IMR-90 (cell line): ENCODE measurements at regions not wholly inside any gene's neighbourhood (a gene's known extent, or its start where the extent isn't known, plus 50 kb on each side); places are given as distances from the start of the nearest gene placed in this dataset.

Experiments used
- ATAC-seq: fragments of 200-7000 bp; cut with Tn5 transposase; 2 replicates; pipeline ENCODE4 v1.9.1; 2020; ENCODE audit warnings: low read depth, mild to moderate bottlenecking, moderate library complexity
- BruUV-seq: library from RNA; stranded (reverse); fragments of 400-500 nt; replicated peaks from 2 replicates; lab custom pipeline; 2021; lab: Mats Ljungman, UMichigan
- CTCF ChIA-PET: fragments of 300-600 bp; formaldehyde crosslinking; extraction: SDS; loops from one replicate; lab custom pipeline; 2021; ENCODE audit warnings: antibody characterized with exemption; lab: Yijun Ruan, JAX
- POLR2A ChIA-PET: fragments of 300-600 bp; sonication (Branson Sonifier 250); formaldehyde crosslinking; loops from one replicate; lab custom pipeline; 2022; ENCODE audit warnings: antibody characterized with exemption; ENCODE audit not compliant: unreplicated experiment; lab: Charles Lee
- DNase-seq: peaks from one replicate; pipeline ENCODE4 v3.0.0; 2013
- H2AFZ ChIP-seq: replicated peaks from 2 replicates; pipeline ENCODE3; 2013; ENCODE audit warnings: low read length, mild to moderate bottlenecking; ENCODE audit not compliant: poor library complexity
- H2AK5ac ChIP-seq: 2 replicates; pipeline ENCODE4 v1.6.1; 2013; ENCODE audit warnings: low read depth, low read length, inconsistent platforms
- H2AK9ac ChIP-seq: replicated peaks from 2 replicates; pipeline ENCODE3; 2013; ENCODE audit warnings: mild to moderate bottlenecking, low read depth, low read length, moderate library complexity; ENCODE audit not compliant: poor library complexity
- H2BK120ac ChIP-seq: 2 replicates; pipeline ENCODE4 v1.6.1; 2013; ENCODE audit warnings: low read depth, low read length, inconsistent platforms
- H2BK15ac ChIP-seq: 3 replicates; pipeline ENCODE4 v1.6.1; 2013; ENCODE audit warnings: low read depth, low read length, inconsistent platforms
- H2BK20ac ChIP-seq: 2 replicates; pipeline ENCODE4 v1.6.1; 2013; ENCODE audit warnings: low read depth, mild to moderate bottlenecking, inconsistent platforms, low read length, moderate library complexity
- H2BK5ac ChIP-seq: 2 replicates; pipeline ENCODE4 v1.6.1; 2013; ENCODE audit warnings: mild to moderate bottlenecking, low read depth, low read length, inconsistent platforms; ENCODE audit not compliant: poor library complexity, severe bottlenecking
- H3K14ac ChIP-seq: replicated peaks from 2 replicates; pipeline ENCODE4 v1.6.1; 2013; ENCODE audit warnings: low read depth, low read length, inconsistent platforms
- H3K18ac ChIP-seq: 2 replicates; pipeline ENCODE4 v1.6.1; 2013; ENCODE audit warnings: low read depth, low read length, control low read depth
- H3K23ac ChIP-seq: 2 replicates; pipeline ENCODE4 v1.6.1; 2013; ENCODE audit warnings: low read depth, low read length, inconsistent platforms
- H3K27ac ChIP-seq: 2 replicates; pipeline ENCODE4 v1.5.1; 2013; ENCODE audit warnings: mild to moderate bottlenecking, control low read depth, low read length; ENCODE audit not compliant: insufficient read depth
- H3K27me3 ChIP-seq: 2 replicates; pipeline ENCODE4 v1.6.1; 2013; ENCODE audit warnings: low read length; ENCODE audit not compliant: control insufficient read depth, insufficient read depth
- H3K36me3 ChIP-seq: 2 replicates; pipeline ENCODE4 v1.6.1; 2013; ENCODE audit warnings: low read length, mixed read lengths; ENCODE audit not compliant: control insufficient read depth, insufficient read depth
- H3K4ac ChIP-seq: 2 replicates; pipeline ENCODE4 v1.6.1; 2013; ENCODE audit warnings: low read depth, low read length, inconsistent platforms
- H3K4me1 ChIP-seq: 2 replicates; pipeline ENCODE4 v1.6.1; 2013; ENCODE audit warnings: low read length, mixed read lengths; ENCODE audit not compliant: control insufficient read depth, insufficient read depth
- H3K4me2 ChIP-seq: 2 replicates; pipeline ENCODE4 v1.6.1; 2013; ENCODE audit warnings: low read depth, mild to moderate bottlenecking, control low read depth, low read length, moderate library complexity
- H3K4me3 ChIP-seq: 2 replicates; pipeline ENCODE4 v1.5.1; 2013; ENCODE audit warnings: low read depth, mild to moderate bottlenecking, control low read depth, low read length, moderate library complexity; ENCODE audit not compliant: insufficient read depth
- H3K56ac ChIP-seq: 2 replicates; pipeline ENCODE4 v1.6.1; 2013; ENCODE audit warnings: low read length, inconsistent platforms; ENCODE audit not compliant: insufficient read depth; ENCODE audit errors: extremely low read depth
- H3K79me1 ChIP-seq, 2 experiments: 2 replicates each; pipeline ENCODE4 v1.6.1; 2013; ENCODE audit warnings: low read length in 2 of 2, inconsistent platforms in 1 of 2, low read depth in 1 of 2
- H3K9ac ChIP-seq: 2 replicates; pipeline ENCODE4 v1.6.1; 2013; ENCODE audit warnings: low read depth, low read length, control low read depth
- H3K9me1 ChIP-seq: 2 replicates; pipeline ENCODE4 v1.6.1; 2013; ENCODE audit warnings: low read length, inconsistent platforms; ENCODE audit not compliant: insufficient read depth
- H3K9me3 ChIP-seq: 2 replicates; pipeline ENCODE4 v1.6.1; 2013; ENCODE audit warnings: low read length; ENCODE audit not compliant: control insufficient read depth, insufficient read depth
- H4K20me1 ChIP-seq: 2 replicates; pipeline ENCODE4 v1.6.1; 2013; ENCODE audit warnings: low read length, inconsistent platforms; ENCODE audit not compliant: insufficient read depth
- H4K5ac ChIP-seq: 2 replicates; pipeline ENCODE4 v1.6.1; 2013; ENCODE audit warnings: mild to moderate bottlenecking, low read depth, low read length, control low read depth
- H4K8ac ChIP-seq, 2 experiments: 2 replicates each; pipeline ENCODE4 v1.6.1; 2013; ENCODE audit warnings: low read depth in 2 of 2, low read length in 2 of 2, control low read depth in 1 of 2, inconsistent platforms in 1 of 2
- H4K91ac ChIP-seq: 2 replicates; pipeline ENCODE4 v1.6.1; 2013; ENCODE audit warnings: low read depth, low read length, inconsistent platforms; ENCODE audit not compliant: insufficient read depth
- BHLHE40 ChIP-seq: fragments of 150-350 bp; IDR thresholded peaks from 2 replicates; pipeline ENCODE4 v1.6.1; 2016; ENCODE audit warnings: mild to moderate bottlenecking, low read depth, low read length
- CEBPB ChIP-seq: IDR thresholded peaks from 2 replicates; pipeline ENCODE4 v1.6.1; 2012; ENCODE audit warnings: low read depth, low read length, improper control_type of control experiment
- CHD1 ChIP-seq: IDR thresholded peaks from 2 replicates; pipeline ENCODE4 v1.6.1; 2012; ENCODE audit warnings: low read depth, low read length, improper control_type of control experiment
- CTCF ChIP-seq: conservative IDR thresholded peaks from 2 replicates; pipeline ENCODE4 v1.5.1; 2012; ENCODE audit warnings: mild to moderate bottlenecking, low read depth, low read length, improper control_type of control experiment
- ELK1 ChIP-seq: fragments of 150-350 bp; IDR thresholded peaks from 2 replicates; pipeline ENCODE4 v1.6.1; 2016; ENCODE audit warnings: low read depth, mild to moderate bottlenecking, low read length, moderate library complexity, borderline replicate concordance
- FOS ChIP-seq: fragments of 150-350 bp; IDR thresholded peaks from 2 replicates; pipeline ENCODE4 v1.6.1; 2016; ENCODE audit warnings: low read depth, low read length
- MAFK ChIP-seq: IDR thresholded peaks from 2 replicates; pipeline ENCODE4 v1.6.1; 2012; ENCODE audit warnings: low read depth, low read length, improper control_type of control experiment
- MAZ ChIP-seq: IDR thresholded peaks from 2 replicates; pipeline ENCODE4 v1.6.1; 2012; ENCODE audit warnings: low read depth, mild to moderate bottlenecking, low read length, improper control_type of control experiment, moderate library complexity, borderline replicate concordance
- MXI1 ChIP-seq: IDR thresholded peaks from 2 replicates; pipeline ENCODE4 v1.6.1; 2012; ENCODE audit warnings: low read depth, mild to moderate bottlenecking, low read length, moderate library complexity, borderline replicate concordance
- NFE2L2 ChIP-seq: fragments of 150-350 bp; IDR thresholded peaks from 2 replicates; pipeline ENCODE4 v1.6.1; 2016; ENCODE audit warnings: low read depth, mild to moderate bottlenecking, low read length
- POLR2A ChIP-seq: IDR thresholded peaks from 2 replicates; pipeline ENCODE4 v1.6.1; 2012; ENCODE audit warnings: mild to moderate bottlenecking, low read depth, low read length
- RAD21 ChIP-seq: IDR thresholded peaks from 2 replicates; pipeline ENCODE4 v1.6.1; 2012; ENCODE audit warnings: low read length, improper control_type of control experiment
- RCOR1 ChIP-seq: IDR thresholded peaks from 2 replicates; pipeline ENCODE4 v1.6.1; 2012; ENCODE audit warnings: mild to moderate bottlenecking, low read length, improper control_type of control experiment; ENCODE audit not compliant: insufficient replicate concordance
- RFX5 ChIP-seq: IDR thresholded peaks from 2 replicates; pipeline ENCODE4 v1.8.0; 2012; ENCODE audit warnings: low read depth, mild to moderate bottlenecking, low read length, moderate library complexity
- SMC3 ChIP-seq: fragments of 150-350 bp; IDR thresholded peaks from 2 replicates; pipeline ENCODE4 v1.6.1; 2016; ENCODE audit warnings: low read depth, mild to moderate bottlenecking, antibody characterized with exemption, low read length, moderate library complexity
- USF2 ChIP-seq: fragments of 150-350 bp; IDR thresholded peaks from 2 replicates; pipeline ENCODE4 v1.6.1; 2017; ENCODE audit warnings: mild to moderate bottlenecking, antibody characterized with exemption, low read length, low read depth
- WGBS, 2 experiments: methylation state at CpG; one replicate each; pipeline versions ENCODE4 v1.1.5 to v1.1.7; 2013; ENCODE audit warnings: missing lambda C conversion rate in 2 of 2; ENCODE audit not compliant: insufficient read length in 1 of 2; ENCODE audit errors: extremely low coverage in 2 of 2; 5-methylcytosine and 5-hydroxymethylcytosine counted together
- dilution Hi-C: fragments of 300-500 bp; cut with HindIII; formaldehyde crosslinking; loops from one replicate; pipeline ENCODE4 v1.14.3; 2018; ENCODE audit warnings: low sequenced_read_pairs; ENCODE audit not compliant: unreplicated experiment
- in situ Hi-C: fragments of 300-500 bp; cut with MboI; formaldehyde crosslinking; loops from 3 replicates; pipeline ENCODE4 v1.14.3; 2019; ENCODE audit warnings: low sequenced_read_pairs, inconsistent platforms, mixed read lengths
- intact Hi-C: fragments of 100-400 bp; cut with micrococcal nuclease; formaldehyde crosslinking; loops from 2 replicates; pipeline ENCODE4 v1.10.0; 2022

GRCh38 chr9:80926611-80927010 is 762.7 kb downstream of the TLE1 start:
- no peak overlapping the region for H4K5ac ChIP-seq
- H2BK120ac ChIP-seq, result no peak overlapping the region
- no peak overlapping the region for H2BK20ac ChIP-seq
- H3K36me3 ChIP-seq, result no peaks in the 10 kb centered on the region
- no peak overlapping the region for H3K9ac ChIP-seq
- no peak overlapping the region for H3K56ac ChIP-seq
- no peak overlapping the region for H3K23ac ChIP-seq
- H3K14ac ChIP-seq, result no peak overlapping the region
- H3K27me3 ChIP-seq, result no peaks in the 10 kb centered on the region
- intact Hi-C loops (no loop called here), in situ Hi-C loops (no loop called here), dilution Hi-C loops (no loop called here)
- no peak for DNase-seq
- no peak overlapping the region for H3K18ac ChIP-seq
- TF ChIP-seq RCOR1, result no peak
- no peak for TF ChIP-seq RFX5
- no peak for TF ChIP-seq CTCF
- no peak for TF ChIP-seq CEBPB
- TF ChIP-seq SMC3, result no peak
- TF ChIP-seq BHLHE40, result no peak
- TF ChIP-seq NFE2L2, result no peak
- no peak for TF ChIP-seq RAD21
- TF ChIP-seq MAFK, result no peak
- TF ChIP-seq MAZ, result no peak
- TF ChIP-seq USF2, result no peak
- TF ChIP-seq ELK1, result no peak
- no peak for TF ChIP-seq CHD1
- no peak for TF ChIP-seq POLR2A
- no peak for TF ChIP-seq FOS
- no peak for TF ChIP-seq MXI1
- no peak overlapping the region for H2AK9ac ChIP-seq
- H3K9me3 ChIP-seq, result 0 out of 2 replicates have a peak, but pooled peaks cover 2% of the 10 kb centered on the region
- H4K20me1 ChIP-seq, result no peaks in the 10 kb centered on the region
- H3K4me2 ChIP-seq, result no peak overlapping the region
- H3K4me1 ChIP-seq, result no peaks in the 10 kb centered on the region
- H4K8ac ChIP-seq, result no peak overlapping the region
- ChIA-PET CTCF (no interaction called here), POLR2A (no interaction called here)
- no peak for ATAC-seq
- no peak overlapping the region for H2BK15ac ChIP-seq
- no peak overlapping the region for H3K4me3 ChIP-seq
- H2BK5ac ChIP-seq, result no peak overlapping the region
- no peak overlapping the region for H2AK5ac ChIP-seq
- H2AFZ ChIP-seq, result no peak overlapping the region
- BruUV-seq, result no TSS peak
- H3K27ac ChIP-seq, result no peak overlapping the region
- no peak overlapping the region for H4K91ac ChIP-seq
- no CpG with 5 or more reads among the region's 3 CpGs for WGBS, 2 experiments
- H3K9me1 ChIP-seq, result no peaks in the 10 kb centered on the region
- H3K79me1 ChIP-seq, result no peaks in the 10 kb centered on the region
- H3K4ac ChIP-seq, result no peak overlapping the region
